Esophagus mucosa (tissue), 1 donor: ENCODE measurements at regions not wholly inside any gene's neighbourhood (a gene's known extent, or its start where the extent isn't known, plus 50 kb on each side); places are given as distances from the start of the nearest gene placed in this dataset.
"Not testable (repeated sequence)": the region's sequence is repeated elsewhere in the genome, so short reads cannot be mapped to it uniquely, and the experiment has no call there.

Experiments used
- ATAC-seq: fragments of 200-7000 bp; cut with Tn5 transposase; one replicate; pipeline ENCODE4 v1.9.1; 2020
- donor health status: DM: yes; HTN: yes; CAD: no.

DNA sequence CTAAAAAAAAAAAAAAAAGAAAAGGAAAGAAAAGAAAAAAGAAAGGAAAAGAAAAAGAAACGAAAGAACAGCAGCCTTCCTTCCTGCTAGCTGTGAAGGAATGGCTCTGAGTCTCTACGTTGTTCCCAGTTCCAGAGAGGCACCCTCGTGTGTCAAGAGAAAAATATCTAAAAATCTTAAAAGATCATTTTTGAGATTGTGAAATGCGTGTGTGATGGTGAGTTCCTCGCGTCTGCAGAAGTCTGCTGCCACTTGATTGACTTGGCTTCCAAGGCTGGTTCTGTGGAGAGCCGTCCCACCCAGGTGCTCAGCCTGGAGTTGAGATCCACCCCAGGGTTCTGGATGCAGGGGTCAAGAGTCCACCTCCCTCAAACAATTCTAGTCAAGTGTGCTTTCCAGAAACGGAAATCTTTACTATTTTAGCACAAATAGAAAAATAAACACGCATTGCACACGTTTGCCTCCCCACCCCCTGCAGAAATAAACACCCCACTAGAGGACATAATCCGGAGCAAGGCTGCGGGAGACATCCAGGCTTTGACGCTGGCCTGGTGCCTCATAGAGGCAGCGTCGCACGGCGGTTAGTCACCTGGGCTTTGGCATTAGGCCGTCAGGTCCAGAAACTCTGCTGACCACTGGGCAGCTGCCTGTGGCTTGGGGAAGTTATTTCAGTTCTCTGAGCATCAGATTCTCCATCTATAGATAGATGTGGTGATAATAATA, 265.4 kb downstream of the FAM43A start:
- ATAC-seq = no peak

DNA sequence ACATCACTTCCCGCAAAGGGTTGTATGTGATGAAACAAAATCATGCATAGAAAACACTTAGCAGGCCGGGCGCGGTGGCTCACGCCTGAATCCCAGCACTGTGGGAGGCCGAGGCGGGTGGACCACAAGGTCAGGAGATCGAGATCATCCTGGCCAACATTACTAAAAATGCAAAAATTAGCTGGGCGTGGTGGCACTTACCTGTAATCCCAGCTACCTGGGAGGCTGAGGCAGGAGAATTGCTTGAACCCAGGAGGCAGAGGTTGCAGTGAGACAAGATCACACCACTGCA, 265.9 kb downstream of the FAM43A start:
- ATAC-seq = not testable (repeated sequence)

DNA sequence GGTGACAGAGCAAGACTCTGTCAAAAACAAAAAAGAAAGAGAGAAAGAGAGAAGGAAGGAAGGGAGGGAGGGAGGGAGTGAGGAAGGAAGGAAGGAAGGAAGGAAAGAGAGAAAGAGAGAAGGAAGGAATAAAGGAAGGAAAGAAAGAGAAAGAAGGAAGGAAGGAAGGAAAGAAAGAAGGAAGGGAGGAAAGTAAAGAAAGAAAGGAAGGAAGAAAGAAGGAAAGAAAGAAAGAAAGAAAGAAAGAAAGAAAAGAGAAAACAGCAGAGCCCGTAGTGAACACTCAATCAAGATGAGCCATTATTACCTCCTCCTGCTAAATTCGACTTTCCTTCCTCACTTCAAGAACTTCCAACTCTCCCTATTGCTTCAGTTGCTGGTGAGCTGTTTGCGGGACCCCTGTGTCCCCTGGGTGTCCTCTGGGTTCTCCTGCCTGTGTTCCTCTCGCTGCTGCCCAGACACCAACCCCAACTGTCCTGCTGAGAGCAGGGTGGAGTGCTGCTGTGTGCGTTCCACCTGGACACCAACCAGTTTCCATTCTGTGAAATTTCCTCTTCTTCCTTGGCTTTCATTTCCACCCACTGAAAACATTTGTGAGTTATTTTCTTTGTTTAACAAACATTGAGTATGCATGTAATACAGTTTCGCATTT, 266.4 kb downstream of the FAM43A start:
- ATAC-seq = no peak

DNA sequence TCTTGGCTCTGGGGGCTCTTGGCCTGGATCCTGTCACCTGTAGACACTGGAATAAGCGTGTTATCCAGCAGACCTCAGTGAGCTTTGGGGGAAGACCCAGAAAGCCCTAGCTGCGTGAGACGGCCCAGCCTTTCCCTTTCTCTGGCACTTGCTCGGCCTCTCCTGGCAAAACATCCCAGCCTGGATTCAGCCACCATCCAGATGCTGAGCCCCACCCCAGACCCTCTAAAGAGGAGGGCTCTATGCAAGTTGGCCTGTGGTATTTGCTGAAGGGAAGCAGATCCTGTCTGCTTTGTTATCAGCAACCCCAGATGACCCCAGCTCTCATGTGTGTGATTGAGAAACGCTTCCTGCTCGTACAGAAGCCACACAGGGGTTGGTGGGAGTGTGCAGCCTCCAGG, 267.2 kb downstream of the FAM43A start:
- ATAC-seq = no peak

DNA sequence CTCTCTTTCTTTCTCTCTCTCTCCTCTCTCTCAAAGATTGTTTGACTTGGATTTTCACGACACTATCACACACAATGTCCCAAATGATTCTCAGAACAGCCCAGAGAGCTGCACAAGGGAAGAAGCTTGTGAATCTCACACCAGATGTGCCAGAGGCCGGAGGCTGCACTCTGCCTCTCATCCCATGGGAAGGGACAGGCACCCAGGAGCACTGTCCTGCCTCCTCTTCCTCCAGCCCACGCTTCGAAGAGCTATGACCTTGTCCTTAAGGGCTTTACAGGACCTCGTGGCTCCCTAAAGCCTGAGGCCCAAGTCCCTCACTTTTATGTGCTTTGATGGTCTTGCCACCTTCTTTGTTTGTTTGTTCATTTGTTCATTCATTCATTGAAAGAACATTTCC, 267.6 kb downstream of the FAM43A start:
- ATAC-seq = no peak

DNA sequence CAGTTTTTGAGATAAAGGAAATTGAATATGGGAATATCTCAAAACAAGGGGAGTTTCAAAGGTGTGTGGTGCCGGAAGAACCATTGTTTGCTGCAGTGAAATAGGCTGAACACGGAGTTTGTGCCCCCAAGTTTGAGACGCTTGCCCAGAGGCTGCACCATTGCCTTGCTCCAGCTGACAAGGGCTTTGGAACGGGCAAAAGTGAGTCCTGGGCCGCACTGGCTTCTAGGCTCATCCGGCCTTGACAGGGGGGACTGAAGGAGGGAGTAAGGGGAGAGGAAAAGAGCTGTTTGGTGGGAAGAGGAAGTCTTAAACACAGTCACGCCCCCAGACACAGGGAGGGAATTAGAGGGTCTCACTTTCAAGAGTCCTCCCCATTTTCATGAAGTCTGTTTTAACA, 269.9 kb downstream of the FAM43A start:
- ATAC-seq = no peak

DNA sequence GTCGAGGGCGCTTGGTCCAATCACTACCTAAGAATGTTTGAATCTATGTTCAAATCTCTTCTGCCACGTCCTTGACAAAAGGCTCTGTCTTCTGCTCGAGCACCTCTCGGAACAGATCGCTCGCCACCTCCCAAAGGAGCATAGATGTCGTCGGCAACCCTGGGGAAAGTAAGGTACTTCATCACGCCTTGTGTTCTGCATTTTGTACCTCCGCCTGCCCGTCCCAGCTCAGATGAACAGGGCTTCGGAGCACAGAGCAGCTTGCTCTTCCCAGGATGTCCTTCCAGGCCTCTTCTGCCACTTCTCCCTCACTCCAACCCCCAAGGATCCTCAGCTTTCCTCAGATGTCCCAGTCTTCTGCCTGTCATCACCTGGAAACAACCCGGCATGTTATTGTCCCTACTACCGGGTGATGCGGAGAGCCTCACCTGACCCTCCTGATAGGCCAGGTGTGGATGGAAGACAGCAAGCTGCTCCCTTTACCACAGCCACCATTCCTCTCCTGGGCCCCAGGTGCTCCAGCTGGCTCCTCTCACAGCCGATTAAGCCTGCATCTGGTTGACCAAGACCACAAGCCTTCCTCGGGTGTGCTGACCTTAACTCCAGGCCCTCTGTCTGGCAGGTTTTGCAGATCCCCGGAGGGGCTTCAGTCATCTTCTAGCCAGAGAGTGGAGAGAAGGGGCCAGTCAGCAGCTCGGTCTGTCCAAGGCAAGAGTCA, 270.5 kb downstream of the FAM43A start:
- no peak for ATAC-seq

DNA sequence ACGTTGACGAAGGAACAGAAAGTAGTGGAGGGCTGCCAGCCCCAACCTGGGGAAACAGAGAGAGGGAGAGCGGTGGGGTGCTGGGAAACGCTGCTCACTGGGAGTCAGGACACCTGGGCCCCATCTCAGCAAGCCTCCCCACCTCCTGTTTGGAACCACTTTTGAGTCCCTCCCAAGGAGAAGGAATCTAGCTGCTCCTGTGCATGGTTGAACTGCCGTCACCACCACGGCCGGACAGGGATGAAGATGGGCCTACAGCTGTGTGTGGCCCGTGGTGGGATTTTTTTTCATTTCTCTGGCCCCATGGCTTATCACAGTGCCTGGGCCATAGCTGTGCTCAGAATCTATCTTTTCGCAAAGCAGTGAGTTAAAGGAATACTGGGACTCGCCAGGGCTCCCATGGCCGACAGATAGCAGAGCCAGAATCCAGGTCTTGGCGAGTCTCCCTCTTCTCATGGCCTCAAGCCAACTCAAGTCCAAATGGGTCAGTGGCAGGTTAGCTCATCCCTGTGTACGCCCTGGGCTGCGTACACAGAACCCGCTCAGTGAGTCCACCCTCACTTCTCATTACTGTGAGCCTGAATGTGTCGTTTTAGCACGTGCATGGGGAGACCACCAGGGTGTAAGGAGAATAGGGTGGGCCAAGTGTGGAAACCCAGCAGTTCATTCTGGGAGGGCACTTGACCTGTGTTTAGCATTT, 271.2 kb downstream of the FAM43A start:
- ATAC-seq = no peak

DNA sequence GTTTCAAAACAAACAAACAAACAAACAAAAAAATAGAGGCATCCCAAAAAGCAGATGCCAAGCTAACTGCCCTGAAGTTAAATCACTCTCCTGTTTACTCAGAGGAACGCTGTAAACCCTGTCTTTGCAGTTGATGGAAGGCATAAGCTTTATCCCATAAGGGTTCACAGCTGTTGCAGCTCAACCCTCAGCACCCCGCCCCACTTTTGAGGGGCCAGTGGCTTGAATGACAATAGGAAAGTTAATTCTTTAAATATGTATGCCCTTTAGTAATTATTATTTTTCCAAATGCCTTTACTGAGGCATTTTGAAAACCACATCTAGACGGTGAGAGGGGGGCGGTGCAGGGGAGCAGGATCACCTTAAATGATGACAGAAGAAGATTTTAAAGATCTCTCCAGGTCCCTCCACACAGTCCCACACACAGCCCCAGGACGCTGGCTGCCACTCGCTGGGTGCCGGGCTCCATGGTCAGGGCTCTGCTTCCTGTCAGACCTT, 272.1 kb downstream of the FAM43A start:
- no peak for ATAC-seq

DNA sequence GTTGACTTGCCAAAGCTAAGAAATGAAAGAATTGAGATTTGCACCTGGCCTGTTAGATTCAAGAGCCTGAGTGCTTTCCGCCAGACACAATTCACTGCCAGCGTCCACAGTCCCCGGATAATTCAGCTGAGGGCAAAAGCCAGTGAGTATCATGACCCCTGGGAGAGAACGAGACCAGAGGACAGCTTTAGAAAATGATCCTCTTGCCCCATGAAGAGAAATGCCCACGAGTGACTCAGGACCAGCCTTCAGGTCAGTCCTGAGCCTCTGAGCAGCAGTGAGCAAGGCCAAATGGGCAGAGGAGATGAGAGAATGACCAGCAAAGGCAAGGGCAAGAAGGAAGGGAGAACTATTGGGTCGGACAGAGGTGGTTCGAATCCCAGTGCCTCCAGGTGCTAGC, 273.5 kb downstream of the FAM43A start:
- ATAC-seq = no peak

DNA sequence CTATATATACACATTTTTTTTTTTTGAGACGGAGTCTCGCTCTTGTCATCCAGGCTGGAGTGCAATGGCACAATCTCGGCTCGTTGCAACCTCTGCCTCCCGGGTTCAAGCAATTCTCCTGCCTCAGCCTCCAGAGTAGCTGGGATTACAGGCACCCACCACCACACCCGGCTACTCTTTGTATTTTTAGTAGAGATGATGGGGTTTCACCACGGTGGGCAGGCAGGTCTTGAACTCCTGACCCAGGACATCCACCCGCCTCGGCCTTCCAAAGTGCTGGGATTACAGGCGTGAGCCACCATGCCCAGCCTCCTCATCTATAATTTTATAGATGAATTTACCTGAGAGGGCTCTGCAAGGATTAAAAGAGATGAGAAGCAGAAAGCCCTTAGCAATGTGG, 274.0 kb downstream of the FAM43A start:
- ATAC-seq = not testable (repeated sequence)

DNA sequence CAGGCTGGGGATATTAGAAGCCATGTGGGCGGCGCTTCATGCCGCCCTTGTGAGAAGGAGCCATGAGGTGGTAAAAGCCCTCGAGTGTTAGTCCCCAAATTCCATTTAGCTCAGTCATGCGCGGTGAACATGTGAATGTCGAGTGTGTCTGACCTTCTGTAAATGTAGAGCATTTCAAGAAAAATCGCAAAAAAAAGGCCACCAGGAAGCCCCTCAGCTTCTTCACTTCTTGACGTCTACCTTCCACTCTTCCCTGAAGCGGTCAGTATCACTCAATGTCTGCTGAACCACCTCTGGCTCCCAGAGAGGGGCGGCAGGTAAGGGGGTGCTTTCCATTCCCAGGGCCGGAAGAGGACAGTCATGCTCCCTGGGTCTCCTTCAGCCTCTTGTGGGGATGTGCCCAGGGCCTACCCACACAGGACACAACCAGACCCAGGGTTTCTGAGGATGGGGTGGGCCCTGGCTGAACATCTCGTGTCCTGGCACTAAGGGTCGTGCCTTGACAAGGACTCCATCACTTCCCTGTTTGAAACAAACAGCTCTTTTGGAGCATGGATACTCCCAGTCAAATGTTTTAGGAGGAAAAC, 274.9 kb downstream of the FAM43A start:
- no peak for ATAC-seq

DNA sequence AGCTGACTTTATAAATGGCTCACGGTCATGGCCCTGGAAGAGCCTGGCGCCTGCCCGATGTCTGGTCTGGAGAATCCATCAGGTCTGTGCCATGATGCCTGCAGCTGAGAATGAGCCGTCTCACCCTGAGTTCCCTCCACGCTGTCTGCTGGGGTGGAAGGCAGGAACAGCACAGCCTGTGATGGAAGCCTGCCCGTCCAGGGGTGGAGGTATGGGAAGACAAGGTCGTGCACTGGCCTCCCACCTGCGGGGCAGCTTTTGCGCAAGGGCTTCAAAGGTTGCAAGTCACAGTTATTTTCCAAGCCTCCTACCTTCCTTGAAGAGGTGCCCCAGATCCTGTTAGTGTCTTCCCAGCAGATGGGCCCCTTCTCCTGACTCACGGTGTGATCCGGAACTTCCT, 275.5 kb downstream of the FAM43A start:
- ATAC-seq = no peak

DNA sequence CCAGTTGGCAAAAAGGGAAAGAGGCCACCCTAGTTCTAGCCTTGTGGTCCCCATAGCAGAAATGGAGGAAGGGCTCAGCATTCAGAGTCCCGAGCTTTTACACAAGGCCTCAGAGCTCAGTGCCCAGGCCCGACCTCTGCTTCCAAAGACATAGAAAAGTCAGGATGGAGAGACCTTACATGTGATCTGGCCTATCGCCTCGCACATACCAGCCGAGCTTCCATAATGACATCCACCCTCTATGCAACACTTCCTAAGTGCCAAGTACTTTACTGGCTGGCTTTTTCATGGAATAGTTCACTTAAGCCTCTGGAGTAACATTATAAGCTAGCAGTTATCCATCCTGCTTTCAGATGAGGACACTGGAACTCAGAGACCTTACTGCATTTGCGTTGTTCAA, 275.9 kb downstream of the FAM43A start:
- ATAC-seq = no peak

DNA sequence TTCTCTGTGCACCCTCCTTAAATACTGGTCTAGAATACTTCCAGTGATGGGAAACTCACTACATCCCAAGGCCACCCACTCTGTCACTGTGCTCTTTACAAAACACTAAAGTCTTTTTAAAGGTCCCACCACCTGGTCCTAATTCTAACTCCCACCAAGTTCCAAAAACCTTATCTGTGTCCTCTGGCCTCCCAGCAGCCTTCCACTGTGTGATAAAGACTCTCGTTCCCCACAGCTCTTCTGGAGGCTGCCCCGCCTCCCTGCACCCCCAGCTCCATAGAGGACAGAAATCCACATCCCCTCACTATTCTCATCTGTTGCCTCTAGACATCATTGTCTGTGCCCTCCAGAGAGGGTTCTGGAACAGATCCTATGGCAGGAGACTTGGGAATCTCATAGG, 276.4 kb downstream of the FAM43A start:
- no peak for ATAC-seq

DNA sequence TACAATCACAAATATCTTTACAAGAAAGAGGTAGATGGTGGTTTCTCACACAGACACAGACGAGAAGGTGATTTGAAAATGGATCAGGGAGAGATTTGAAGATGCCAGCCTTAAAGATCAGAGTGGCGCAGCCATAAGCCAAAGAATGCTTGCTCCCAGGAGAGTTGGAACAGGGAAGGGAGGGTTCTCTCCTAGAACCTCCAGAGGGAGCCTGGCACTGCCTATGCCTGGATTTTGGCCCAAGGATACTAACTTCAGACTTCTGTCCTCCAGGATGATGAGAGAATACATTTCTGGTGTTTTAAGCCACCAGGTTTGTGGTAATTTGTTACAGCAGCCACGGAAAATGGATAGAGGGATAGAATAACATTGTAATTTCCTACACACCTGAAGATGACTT, 279.1 kb downstream of the FAM43A start:
- ATAC-seq = no peak

DNA sequence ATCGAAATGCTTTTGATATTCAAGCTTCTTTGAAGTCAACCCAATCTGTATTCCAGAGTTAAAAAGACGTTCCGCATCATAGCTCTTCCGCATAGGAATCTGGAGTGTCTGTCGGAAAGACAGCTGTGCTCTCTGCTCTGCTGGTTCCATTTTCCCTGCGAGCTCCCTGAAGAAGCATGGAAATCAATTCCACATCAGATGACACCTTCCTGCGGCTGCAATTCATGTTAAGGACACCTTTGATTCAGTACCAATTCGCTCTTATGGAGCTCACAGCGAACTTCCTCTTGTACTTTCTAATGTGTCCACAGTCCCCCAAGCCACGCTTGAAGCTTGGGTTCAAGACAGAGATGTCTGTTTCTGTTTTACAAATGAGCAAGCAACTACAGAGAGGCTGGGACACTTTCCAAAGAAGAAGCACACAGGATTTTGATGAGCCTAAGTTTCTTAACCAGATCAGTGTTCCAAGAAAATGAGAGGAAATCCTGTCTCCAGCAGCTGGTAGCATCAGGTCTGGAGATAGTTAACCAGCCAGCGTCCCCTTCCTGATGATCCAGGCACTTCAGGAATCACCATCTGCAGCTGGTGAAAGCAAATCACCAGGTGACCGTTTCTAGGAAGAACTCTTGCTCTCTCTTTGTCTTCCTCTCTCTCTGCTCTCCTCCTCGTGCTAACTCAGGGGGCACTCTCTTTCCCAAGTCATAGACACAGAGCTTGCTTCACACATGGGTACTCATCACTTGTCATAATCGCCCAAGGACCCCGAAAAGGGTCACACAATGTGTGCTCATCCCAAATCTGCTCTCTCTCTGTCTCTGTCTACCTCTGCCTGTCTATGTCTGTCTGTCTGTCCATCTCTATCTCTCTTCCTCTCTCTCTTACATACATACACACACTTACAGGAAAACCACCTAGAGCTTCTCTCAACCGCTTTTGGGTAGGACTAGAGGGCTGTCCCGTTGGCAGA, 281.8 kb downstream of the FAM43A start:
- ATAC-seq = no peak

DNA sequence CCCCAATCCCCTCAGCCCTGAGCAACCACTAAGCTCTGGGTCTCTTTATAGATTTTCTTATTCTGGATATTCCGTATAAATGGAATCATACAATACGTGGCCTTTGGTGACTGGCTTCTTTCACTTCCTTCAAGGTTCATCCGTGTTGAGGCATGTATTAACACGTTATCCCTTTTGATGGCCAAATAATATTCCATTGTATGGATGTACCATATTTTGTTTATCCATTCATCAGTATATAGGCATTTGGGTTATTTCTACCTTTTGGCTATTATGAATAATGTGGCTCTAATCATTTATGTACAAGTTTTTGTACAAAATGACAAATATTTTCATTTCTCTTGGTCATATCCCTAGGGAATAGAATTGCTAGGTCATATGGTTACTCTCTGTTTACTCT, 284.4 kb downstream of the FAM43A start:
- no peak for ATAC-seq

DNA sequence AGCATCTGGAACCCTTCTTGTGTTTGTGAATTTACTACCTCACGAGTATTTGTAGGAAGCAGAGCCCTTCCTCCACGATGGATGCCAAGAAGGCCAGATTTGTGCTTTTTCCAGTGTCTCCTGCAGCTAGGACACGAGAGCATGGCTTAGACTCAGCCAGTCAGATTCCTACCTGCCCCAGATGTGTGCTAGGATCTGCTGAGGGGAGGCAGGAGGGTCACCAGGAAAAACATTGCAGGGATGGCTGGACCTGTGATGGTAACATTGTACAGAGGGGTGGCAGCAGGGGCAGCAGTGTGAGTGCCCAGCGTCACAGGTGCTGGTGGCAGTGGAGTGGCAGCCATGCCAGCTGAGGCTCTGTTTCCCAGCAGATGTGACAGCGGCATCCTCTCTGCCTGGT, 285.3 kb downstream of the FAM43A start:
- no peak for ATAC-seq

DNA sequence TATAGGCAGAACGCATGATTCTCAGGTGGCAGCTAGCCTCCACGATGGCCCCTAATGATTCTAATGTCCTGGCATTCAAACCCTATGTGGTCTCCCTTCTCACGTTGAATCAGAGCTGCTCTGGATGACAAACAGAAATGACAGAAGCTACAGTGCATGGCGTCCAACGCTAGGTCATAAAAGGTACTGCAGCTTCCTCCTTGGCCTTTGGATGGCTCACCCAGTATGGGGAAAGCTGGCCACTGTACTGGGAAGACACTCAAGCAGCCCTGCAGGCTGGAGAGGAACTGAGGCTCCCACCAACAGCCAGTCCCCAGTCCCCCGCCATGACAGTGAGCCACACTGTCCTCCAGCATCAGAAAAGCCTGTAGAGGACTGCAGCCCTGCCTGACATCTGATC, 286.3 kb downstream of the FAM43A start:
- ATAC-seq = peak; percentile 17

DNA sequence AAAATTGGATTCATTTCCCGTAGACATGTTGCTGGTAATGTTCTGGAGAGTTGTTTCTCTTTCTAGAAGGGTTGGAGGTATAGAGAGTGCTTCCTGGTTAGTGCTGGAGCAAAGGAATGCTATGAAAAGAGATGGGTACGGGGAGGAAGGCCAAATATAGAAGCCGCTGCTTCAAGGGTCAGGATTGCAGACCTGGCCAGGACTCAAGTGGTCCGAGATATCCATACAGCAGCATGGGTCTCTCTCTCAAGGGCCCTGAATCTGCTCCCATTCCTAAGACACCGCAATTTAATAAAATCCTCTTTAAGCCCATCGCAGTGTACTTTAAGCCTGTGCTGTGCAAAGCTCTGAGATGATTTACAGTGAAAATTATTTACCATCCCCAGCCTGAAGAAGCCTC, 287.0 kb downstream of the FAM43A start:
- no peak for ATAC-seq
